Liver (tissue), 3 donors: ENCODE measurements at regions not wholly inside any gene's neighbourhood (a gene's known extent, or its start where the extent isn't known, plus 50 kb on each side); places are given as distances from the start of the nearest gene placed in this dataset.

Source experiments
- GABPA ChIP-seq, 2 donors: IDR thresholded peaks in 1 of 2; conservative IDR thresholded peaks in 1 of 2; 2 replicates each; pipeline ENCODE4 v1.6.1; 2016; ENCODE audit warnings: antibody characterized with exemption in 2 of 2, mild to moderate bottlenecking in 1 of 2, moderate library complexity in 1 of 2
- JUND ChIP-seq, 2 donors: IDR thresholded peaks; 2 replicates each; pipeline ENCODE4 v1.6.1; 2016; ENCODE audit warnings: antibody characterized with exemption in 2 of 2
- RAD21 ChIP-seq, 2 donors: IDR thresholded peaks; 2 replicates each; pipeline ENCODE4 v1.6.1; 2016; ENCODE audit warnings: antibody characterized with exemption in 2 of 2, mild to moderate bottlenecking in 2 of 2
- SP1 ChIP-seq: IDR thresholded peaks from 2 replicates; pipeline ENCODE4 v1.6.1; 2018; ENCODE audit warnings: antibody characterized with exemption, mild to moderate bottlenecking
- TAF1 ChIP-seq: conservative IDR thresholded peaks from 2 replicates; pipeline ENCODE4 v1.6.1; 2016; ENCODE audit warnings: antibody characterized with exemption, mild to moderate bottlenecking
- TF ChIP-seq, protein P1 (sequence below): fragments of 150-350 bp; IDR thresholded peaks from 2 replicates; pipeline ENCODE4 v1.5.1; 2017; ENCODE audit warnings: improper control_type of control experiment, low read depth, low read length; ENCODE audit not compliant: missing input control
- TF ChIP-seq, protein P2 (sequence below): IDR thresholded peaks from 2 replicates; pipeline ENCODE4 v1.6.1; 2016; ENCODE audit warnings: antibody characterized with exemption
- TF ChIP-seq, protein P3 (sequence below): IDR thresholded peaks from 2 replicates; pipeline ENCODE4 v1.6.1; 2016; ENCODE audit warnings: antibody characterized with exemption
- TF ChIP-seq, protein P4 (sequence below): IDR thresholded peaks from 2 replicates; pipeline ENCODE4 v1.6.1; 2016; ENCODE audit warnings: antibody characterized with exemption
- TF ChIP-seq, protein P5 (sequence below): IDR thresholded peaks from 2 replicates; pipeline ENCODE4 v1.6.1; 2016; ENCODE audit warnings: antibody characterized with exemption, mild to moderate bottlenecking
- donor health status: healthy.
- donor health status: healthy.

DNA sequence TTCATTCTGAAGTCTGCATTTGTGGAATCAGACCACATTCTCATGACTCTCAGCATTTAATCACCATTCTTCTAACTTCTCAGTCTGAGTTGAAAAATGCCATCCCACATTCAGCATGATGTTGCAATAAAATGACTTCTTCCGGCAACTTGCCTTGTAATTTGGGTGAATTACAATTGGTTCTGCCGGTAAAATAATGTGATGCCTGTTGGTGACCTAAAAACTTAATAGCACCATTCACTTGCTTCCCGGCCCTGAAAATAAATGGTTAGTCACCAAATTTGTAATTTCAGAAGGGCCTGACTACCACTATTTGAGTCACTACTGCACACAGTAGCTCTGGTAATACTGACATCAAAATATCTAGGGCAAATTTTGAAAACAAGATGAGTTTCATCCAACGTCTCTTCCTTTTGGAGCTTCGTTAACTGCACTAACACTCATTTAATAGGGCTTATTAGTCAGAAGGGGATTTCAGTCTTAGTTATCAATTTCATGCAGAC lies 637.1 kb upstream of the CHAC2 start:
- TF ChIP-seq, protein P1, sequence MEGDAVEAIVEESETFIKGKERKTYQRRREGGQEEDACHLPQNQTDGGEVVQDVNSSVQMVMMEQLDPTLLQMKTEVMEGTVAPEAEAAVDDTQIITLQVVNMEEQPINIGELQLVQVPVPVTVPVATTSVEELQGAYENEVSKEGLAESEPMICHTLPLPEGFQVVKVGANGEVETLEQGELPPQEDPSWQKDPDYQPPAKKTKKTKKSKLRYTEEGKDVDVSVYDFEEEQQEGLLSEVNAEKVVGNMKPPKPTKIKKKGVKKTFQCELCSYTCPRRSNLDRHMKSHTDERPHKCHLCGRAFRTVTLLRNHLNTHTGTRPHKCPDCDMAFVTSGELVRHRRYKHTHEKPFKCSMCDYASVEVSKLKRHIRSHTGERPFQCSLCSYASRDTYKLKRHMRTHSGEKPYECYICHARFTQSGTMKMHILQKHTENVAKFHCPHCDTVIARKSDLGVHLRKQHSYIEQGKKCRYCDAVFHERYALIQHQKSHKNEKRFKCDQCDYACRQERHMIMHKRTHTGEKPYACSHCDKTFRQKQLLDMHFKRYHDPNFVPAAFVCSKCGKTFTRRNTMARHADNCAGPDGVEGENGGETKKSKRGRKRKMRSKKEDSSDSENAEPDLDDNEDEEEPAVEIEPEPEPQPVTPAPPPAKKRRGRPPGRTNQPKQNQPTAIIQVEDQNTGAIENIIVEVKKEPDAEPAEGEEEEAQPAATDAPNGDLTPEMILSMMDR, result no peak
- TF ChIP-seq, protein P2, sequence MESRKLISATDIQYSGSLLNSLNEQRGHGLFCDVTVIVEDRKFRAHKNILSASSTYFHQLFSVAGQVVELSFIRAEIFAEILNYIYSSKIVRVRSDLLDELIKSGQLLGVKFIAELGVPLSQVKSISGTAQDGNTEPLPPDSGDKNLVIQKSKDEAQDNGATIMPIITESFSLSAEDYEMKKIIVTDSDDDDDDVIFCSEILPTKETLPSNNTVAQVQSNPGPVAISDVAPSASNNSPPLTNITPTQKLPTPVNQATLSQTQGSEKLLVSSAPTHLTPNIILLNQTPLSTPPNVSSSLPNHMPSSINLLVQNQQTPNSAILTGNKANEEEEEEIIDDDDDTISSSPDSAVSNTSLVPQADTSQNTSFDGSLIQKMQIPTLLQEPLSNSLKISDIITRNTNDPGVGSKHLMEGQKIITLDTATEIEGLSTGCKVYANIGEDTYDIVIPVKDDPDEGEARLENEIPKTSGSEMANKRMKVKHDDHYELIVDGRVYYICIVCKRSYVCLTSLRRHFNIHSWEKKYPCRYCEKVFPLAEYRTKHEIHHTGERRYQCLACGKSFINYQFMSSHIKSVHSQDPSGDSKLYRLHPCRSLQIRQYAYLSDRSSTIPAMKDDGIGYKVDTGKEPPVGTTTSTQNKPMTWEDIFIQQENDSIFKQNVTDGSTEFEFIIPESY, result no peak
- no peak for TF ChIP-seq RAD21 (IDR thresholded peaks at IDR 0.05)
- TF ChIP-seq TAF1, result no peak
- TF ChIP-seq, protein P3, sequence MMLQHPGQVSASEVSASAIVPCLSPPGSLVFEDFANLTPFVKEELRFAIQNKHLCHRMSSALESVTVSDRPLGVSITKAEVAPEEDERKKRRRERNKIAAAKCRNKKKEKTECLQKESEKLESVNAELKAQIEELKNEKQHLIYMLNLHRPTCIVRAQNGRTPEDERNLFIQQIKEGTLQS, result no peak
- no peak for TF ChIP-seq SP1
- no peak for TF ChIP-seq JUND (IDR thresholded peaks at IDR 0.05)
- TF ChIP-seq, protein P4, sequence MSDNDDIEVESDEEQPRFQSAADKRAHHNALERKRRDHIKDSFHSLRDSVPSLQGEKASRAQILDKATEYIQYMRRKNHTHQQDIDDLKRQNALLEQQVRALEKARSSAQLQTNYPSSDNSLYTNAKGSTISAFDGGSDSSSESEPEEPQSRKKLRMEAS, result no peak
- no peak for TF ChIP-seq GABPA (IDR thresholded peaks at IDR 0.05 in 1 of 2, conservative IDR thresholded peaks at IDR 0.05 in 1 of 2)
- TF ChIP-seq, protein P5, sequence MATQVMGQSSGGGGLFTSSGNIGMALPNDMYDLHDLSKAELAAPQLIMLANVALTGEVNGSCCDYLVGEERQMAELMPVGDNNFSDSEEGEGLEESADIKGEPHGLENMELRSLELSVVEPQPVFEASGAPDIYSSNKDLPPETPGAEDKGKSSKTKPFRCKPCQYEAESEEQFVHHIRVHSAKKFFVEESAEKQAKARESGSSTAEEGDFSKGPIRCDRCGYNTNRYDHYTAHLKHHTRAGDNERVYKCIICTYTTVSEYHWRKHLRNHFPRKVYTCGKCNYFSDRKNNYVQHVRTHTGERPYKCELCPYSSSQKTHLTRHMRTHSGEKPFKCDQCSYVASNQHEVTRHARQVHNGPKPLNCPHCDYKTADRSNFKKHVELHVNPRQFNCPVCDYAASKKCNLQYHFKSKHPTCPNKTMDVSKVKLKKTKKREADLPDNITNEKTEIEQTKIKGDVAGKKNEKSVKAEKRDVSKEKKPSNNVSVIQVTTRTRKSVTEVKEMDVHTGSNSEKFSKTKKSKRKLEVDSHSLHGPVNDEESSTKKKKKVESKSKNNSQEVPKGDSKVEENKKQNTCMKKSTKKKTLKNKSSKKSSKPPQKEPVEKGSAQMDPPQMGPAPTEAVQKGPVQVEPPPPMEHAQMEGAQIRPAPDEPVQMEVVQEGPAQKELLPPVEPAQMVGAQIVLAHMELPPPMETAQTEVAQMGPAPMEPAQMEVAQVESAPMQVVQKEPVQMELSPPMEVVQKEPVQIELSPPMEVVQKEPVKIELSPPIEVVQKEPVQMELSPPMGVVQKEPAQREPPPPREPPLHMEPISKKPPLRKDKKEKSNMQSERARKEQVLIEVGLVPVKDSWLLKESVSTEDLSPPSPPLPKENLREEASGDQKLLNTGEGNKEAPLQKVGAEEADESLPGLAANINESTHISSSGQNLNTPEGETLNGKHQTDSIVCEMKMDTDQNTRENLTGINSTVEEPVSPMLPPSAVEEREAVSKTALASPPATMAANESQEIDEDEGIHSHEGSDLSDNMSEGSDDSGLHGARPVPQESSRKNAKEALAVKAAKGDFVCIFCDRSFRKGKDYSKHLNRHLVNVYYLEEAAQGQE, result no peak
